HEK293 (cell line): ENCODE measurements at regions not wholly inside any gene's neighbourhood (a gene's known extent, or its start where the extent isn't known, plus 50 kb on each side); places are given as distances from the start of the nearest gene placed in this dataset.
A peak's percentile ranks its signal among the peaks of the same experiment; 100 is the strongest.

Experiments used
- CTCF ChIA-PET: fragments of 350-600 bp; formaldehyde crosslinking; extraction: SDS; loops from one replicate; lab custom pipeline; 2021; ENCODE audit warnings: antibody characterized with exemption; lab: Yijun Ruan, JAX
- POLR2A ChIA-PET: fragments of 300-600 bp; formaldehyde crosslinking; extraction: SDS; loops from one replicate; lab custom pipeline; 2020; ENCODE audit warnings: antibody characterized with exemption, inconsistent platforms; lab: Yijun Ruan, JAX
- H3K27ac ChIP-seq: fragments of 200-500 bp; sonication (Bioruptor generic); 2 replicates; pipeline ENCODE4 v1.5.1; 2014; ENCODE audit warnings: low read depth, low read length, control low read depth, inconsistent platforms; ENCODE audit errors: extremely low read depth
- H3K36me3 ChIP-seq, 2 experiments: fragments of 200-500 bp in 1 of 2; sonication (Bioruptor generic) in 1 of 2; 1 replicate in 1 of 2; 2 replicates in 1 of 2; pipeline ENCODE4 v1.5.1; 2014 to 2017; ENCODE audit warnings: inconsistent platforms in 2 of 2, low read length in 2 of 2; ENCODE audit not compliant: control insufficient read depth in 2 of 2, insufficient read depth in 1 of 2
- H3K4me1 ChIP-seq: fragments of 200-500 bp; sonication (Bioruptor generic); 2 replicates; pipeline ENCODE4 v1.5.1; 2014; ENCODE audit warnings: mild to moderate bottlenecking, low read length, inconsistent platforms; ENCODE audit not compliant: control insufficient read depth, insufficient read depth
- H3K4me3 ChIP-seq: 2 replicates; pipeline ENCODE4 v1.5.1; 2011; ENCODE audit warnings: low read depth, mild to moderate bottlenecking, control low read depth, low read length, moderate library complexity
- H3K9me3 ChIP-seq: fragments of 200-500 bp; sonication (Bioruptor generic); 2 replicates; pipeline ENCODE4 v1.5.1; 2014; ENCODE audit warnings: low read depth, low read length, inconsistent platforms; ENCODE audit not compliant: control insufficient read depth, insufficient read depth
- GLI4 ChIP-seq: fragments of 450-650 bp; formaldehyde crosslinking; IDR thresholded peaks from 2 replicates; pipeline ENCODE4 v1.5.1; 2016; ENCODE audit warnings: missing biosample characterization, missing genetic modification characterization
- KLF9 ChIP-seq: fragments of 450-650 bp; formaldehyde crosslinking; IDR thresholded peaks from 2 replicates; pipeline ENCODE4 v1.5.1; 2016; ENCODE audit warnings: missing biosample characterization, missing genetic modification characterization, low read depth
- SP2 ChIP-seq: fragments of 450-650 bp; formaldehyde crosslinking; IDR thresholded peaks from 2 replicates; pipeline ENCODE4 v1.5.1; 2016; ENCODE audit warnings: missing biosample characterization, missing genetic modification characterization
- SP3 ChIP-seq: fragments of 450-650 bp; formaldehyde crosslinking; IDR thresholded peaks from 2 replicates; pipeline ENCODE4 v1.5.1; 2016; ENCODE audit warnings: missing biosample characterization, missing genetic modification characterization
- SP7 ChIP-seq: fragments of 450-650 bp; formaldehyde crosslinking; IDR thresholded peaks from 2 replicates; pipeline ENCODE4 v1.5.1; 2016; ENCODE audit warnings: missing biosample characterization, missing genetic modification characterization
- ZBTB26 ChIP-seq: fragments of 450-650 bp; formaldehyde crosslinking; optimal IDR thresholded peaks from 2 replicates; pipeline ENCODE3; 2016; ENCODE audit warnings: missing biosample characterization, mild to moderate bottlenecking, missing genetic modification characterization
- ZBTB8A ChIP-seq: fragments of 450-650 bp; formaldehyde crosslinking; IDR thresholded peaks from 2 replicates; pipeline ENCODE4 v1.5.1; 2016; ENCODE audit warnings: missing biosample characterization, missing genetic modification characterization
- ZNF280C ChIP-seq: fragments of 450-650 bp; formaldehyde crosslinking; IDR thresholded peaks from 2 replicates; pipeline ENCODE4 v1.5.1; 2016; ENCODE audit warnings: missing biosample characterization, missing genetic modification characterization
- ZNF501 ChIP-seq: fragments of 450-650 bp; formaldehyde crosslinking; IDR thresholded peaks from 2 replicates; pipeline ENCODE4 v1.5.1; 2016; ENCODE audit warnings: missing biosample characterization, missing genetic modification characterization
- ZNF558 ChIP-seq: fragments of 450-650 bp; formaldehyde crosslinking; IDR thresholded peaks from 2 replicates; pipeline ENCODE4 v1.5.1; 2016; ENCODE audit warnings: missing biosample characterization, missing genetic modification characterization
- ZNF585B ChIP-seq: fragments of 450-650 bp; formaldehyde crosslinking; IDR thresholded peaks from 2 replicates; pipeline ENCODE4 v1.5.1; 2016; ENCODE audit warnings: missing biosample characterization, missing genetic modification characterization
- ZNF660 ChIP-seq: fragments of 450-650 bp; IDR thresholded peaks from 2 replicates; pipeline ENCODE4 v1.5.1; 2018; ENCODE audit warnings: missing biosample characterization, mild to moderate bottlenecking, missing genetic modification characterization
- ZNF664 ChIP-seq: fragments of 450-650 bp; formaldehyde crosslinking; IDR thresholded peaks from 2 replicates; pipeline ENCODE4 v1.5.1; 2016; ENCODE audit warnings: missing biosample characterization, missing genetic modification characterization
- ZNF76 ChIP-seq: fragments of 450-650 bp; formaldehyde crosslinking; IDR thresholded peaks from 2 replicates; pipeline ENCODE4; 2016; ENCODE audit warnings: low read depth, missing biosample characterization, missing genetic modification characterization, borderline replicate concordance
- ZSCAN30 ChIP-seq: fragments of 450-650 bp; IDR thresholded peaks from 2 replicates; pipeline ENCODE4 v1.5.1; 2018; ENCODE audit warnings: missing biosample characterization, mild to moderate bottlenecking, missing genetic modification characterization, moderate library complexity
- TF ChIP-seq, protein P1 (sequence below): fragments of 450-650 bp; formaldehyde crosslinking; IDR thresholded peaks from 2 replicates; pipeline ENCODE4 v1.5.1; 2016; ENCODE audit warnings: missing biosample characterization, missing genetic modification characterization
- TF ChIP-seq, protein P2 (sequence below): fragments of 450-650 bp; formaldehyde crosslinking; IDR thresholded peaks from 2 replicates; pipeline ENCODE4 v1.5.1; 2016; ENCODE audit warnings: missing biosample characterization, missing genetic modification characterization
- TF ChIP-seq, protein P3 (sequence below): fragments of 450-650 bp; formaldehyde crosslinking; IDR thresholded peaks from 2 replicates; pipeline ENCODE4 v1.5.1; 2016; ENCODE audit warnings: missing biosample characterization, missing genetic modification characterization, borderline replicate concordance
- TF ChIP-seq, protein P4 (sequence below): fragments of 450-650 bp; formaldehyde crosslinking; IDR thresholded peaks from 2 replicates; pipeline ENCODE4 v1.5.1; 2016; ENCODE audit warnings: missing biosample characterization, missing genetic modification characterization
- TF ChIP-seq, protein P5 (sequence below): fragments of 450-650 bp; formaldehyde crosslinking; IDR thresholded peaks from 2 replicates; pipeline ENCODE4 v1.5.1; 2016; ENCODE audit warnings: missing biosample characterization, missing genetic modification characterization

DNA sequence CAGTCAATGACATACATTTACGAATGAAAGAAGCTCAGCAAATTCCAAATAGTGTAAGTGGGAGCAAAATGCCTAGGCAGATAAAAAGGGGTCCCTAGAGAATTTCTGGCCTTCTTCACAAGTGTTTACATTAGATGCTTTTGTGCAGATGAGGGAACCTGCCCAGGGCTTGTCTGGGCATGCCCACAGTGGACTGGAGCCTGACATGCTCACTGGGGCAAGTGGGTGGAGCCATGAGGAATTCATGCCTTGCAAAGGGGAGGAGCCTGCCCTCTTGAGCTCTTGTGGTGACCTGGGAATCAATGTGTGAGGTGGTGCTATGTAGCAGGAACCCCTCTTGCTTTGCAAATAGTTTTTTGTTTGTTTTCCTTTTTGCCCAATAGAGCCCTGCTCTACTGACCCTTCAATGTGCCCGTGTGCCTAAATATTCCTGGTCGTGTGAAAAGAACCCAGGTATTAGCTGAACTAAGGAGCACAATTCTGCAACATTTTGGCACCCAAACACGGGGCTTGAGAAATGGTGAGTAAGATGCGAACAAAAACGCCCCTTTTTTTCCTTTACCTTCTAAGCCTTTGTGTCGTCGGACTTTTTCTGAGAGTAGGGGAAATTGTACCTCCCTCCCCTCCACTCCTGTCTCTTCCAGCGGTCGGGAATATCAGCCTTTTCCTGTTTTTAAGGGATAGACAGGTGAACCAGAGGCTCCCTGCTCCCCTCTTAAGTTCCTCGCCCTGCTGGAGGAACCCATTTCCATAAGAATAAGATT is 433.8 kb upstream of the CDH9 start:
- H3K27ac ChIP-seq: no peak overlapping the region
- peaks cover 0 to 20% of the 10 kb centered on the region in 2 experiments; a peak in 1 of 3 replicates for H3K36me3 ChIP-seq
- H3K9me3 ChIP-seq: no peaks in the 10 kb centered on the region
- ChIA-PET CTCF (no interaction called here), POLR2A (no interaction called here)
- H3K4me3 ChIP-seq: no peak overlapping the region
- H3K4me1 ChIP-seq: no peaks in the 10 kb centered on the region
- TF ChIP-seq ZSCAN30 (tag by site-specific recombination): peak; percentile 49; the same call in 1 of the 2 replicates
- TF ChIP-seq, protein P1, sequence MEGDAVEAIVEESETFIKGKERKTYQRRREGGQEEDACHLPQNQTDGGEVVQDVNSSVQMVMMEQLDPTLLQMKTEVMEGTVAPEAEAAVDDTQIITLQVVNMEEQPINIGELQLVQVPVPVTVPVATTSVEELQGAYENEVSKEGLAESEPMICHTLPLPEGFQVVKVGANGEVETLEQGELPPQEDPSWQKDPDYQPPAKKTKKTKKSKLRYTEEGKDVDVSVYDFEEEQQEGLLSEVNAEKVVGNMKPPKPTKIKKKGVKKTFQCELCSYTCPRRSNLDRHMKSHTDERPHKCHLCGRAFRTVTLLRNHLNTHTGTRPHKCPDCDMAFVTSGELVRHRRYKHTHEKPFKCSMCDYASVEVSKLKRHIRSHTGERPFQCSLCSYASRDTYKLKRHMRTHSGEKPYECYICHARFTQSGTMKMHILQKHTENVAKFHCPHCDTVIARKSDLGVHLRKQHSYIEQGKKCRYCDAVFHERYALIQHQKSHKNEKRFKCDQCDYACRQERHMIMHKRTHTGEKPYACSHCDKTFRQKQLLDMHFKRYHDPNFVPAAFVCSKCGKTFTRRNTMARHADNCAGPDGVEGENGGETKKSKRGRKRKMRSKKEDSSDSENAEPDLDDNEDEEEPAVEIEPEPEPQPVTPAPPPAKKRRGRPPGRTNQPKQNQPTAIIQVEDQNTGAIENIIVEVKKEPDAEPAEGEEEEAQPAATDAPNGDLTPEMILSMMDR: peak; percentile 9; the same call in 1 of the 2 replicates
- peak; percentile 68 for TF ChIP-seq ZNF660 (tag by site-specific recombination)
- TF ChIP-seq ZNF280C: no peak
- peak; percentile 52; the same call in 1 of the 2 replicates for TF ChIP-seq ZNF76
- TF ChIP-seq, protein P2, sequence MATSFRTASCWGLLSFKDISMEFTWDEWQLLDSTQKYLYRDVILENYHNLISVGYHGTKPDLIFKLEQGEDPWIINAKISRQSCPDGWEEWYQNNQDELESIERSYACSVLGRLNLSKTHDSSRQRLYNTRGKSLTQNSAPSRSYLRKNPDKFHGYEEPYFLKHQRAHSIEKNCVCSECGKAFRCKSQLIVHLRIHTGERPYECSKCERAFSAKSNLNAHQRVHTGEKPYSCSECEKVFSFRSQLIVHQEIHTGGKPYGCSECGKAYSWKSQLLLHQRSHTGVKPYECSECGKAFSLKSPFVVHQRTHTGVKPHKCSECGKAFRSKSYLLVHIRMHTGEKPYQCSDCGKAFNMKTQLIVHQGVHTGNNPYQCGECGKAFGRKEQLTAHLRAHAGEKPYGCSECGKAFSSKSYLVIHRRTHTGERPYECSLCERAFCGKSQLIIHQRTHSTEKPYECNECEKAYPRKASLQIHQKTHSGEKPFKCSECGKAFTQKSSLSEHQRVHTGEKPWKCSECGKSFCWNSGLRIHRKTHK (tag by site-specific recombination): peak; percentile 15; the same call in 1 of the 2 replicates
- TF ChIP-seq SP2 (tag by site-specific recombination): no peak
- peak; percentile 58 for TF ChIP-seq SP7 (tag by site-specific recombination)
- no peak for TF ChIP-seq ZBTB26 (tag by site-specific recombination)
- TF ChIP-seq KLF9 (tag by site-specific recombination): 0 out of 2 replicates have a peak, but pooled peaks have one; percentile 15
- TF ChIP-seq GLI4: no peak
- TF ChIP-seq ZNF664 (tag by site-specific recombination): peak; percentile 59; the same call in 1 of the 2 replicates
- 0 out of 2 replicates have a peak, but pooled peaks have one; percentile 23 for TF ChIP-seq SP3 (tag by site-specific recombination)
- TF ChIP-seq ZNF558: 0 out of 2 replicates have a peak, but pooled peaks have one; percentile 44
- peak; percentile 57 for TF ChIP-seq ZBTB8A
- TF ChIP-seq ZNF501 (tag by site-specific recombination): 0 out of 2 replicates have a peak, but pooled peaks have one; percentile 24
- peak; percentile 80 for TF ChIP-seq ZNF585B (tag by site-specific recombination)
- TF ChIP-seq, protein P3, sequence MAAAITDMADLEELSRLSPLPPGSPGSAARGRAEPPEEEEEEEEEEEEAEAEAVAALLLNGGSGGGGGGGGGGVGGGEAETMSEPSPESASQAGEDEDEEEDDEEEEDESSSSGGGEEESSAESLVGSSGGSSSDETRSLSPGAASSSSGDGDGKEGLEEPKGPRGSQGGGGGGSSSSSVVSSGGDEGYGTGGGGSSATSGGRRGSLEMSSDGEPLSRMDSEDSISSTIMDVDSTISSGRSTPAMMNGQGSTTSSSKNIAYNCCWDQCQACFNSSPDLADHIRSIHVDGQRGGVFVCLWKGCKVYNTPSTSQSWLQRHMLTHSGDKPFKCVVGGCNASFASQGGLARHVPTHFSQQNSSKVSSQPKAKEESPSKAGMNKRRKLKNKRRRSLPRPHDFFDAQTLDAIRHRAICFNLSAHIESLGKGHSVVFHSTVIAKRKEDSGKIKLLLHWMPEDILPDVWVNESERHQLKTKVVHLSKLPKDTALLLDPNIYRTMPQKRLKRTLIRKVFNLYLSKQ (tag by site-specific recombination): no peak
- TF ChIP-seq, protein P4, sequence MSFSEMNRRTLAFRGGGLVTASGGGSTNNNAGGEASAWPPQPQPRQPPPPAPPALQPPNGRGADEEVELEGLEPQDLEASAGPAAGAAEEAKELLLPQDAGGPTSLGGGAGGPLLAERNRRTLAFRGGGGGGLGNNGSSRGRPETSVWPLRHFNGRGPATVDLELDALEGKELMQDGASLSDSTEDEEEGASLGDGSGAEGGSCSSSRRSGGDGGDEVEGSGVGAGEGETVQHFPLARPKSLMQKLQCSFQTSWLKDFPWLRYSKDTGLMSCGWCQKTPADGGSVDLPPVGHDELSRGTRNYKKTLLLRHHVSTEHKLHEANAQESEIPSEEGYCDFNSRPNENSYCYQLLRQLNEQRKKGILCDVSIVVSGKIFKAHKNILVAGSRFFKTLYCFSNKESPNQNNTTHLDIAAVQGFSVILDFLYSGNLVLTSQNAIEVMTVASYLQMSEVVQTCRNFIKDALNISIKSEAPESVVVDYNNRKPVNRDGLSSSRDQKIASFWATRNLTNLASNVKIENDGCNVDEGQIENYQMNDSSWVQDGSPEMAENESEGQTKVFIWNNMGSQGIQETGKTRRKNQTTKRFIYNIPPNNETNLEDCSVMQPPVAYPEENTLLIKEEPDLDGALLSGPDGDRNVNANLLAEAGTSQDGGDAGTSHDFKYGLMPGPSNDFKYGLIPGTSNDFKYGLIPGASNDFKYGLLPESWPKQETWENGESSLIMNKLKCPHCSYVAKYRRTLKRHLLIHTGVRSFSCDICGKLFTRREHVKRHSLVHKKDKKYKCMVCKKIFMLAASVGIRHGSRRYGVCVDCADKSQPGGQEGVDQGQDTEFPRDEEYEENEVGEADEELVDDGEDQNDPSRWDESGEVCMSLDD (tag by site-specific recombination): no peak
- TF ChIP-seq, protein P5, sequence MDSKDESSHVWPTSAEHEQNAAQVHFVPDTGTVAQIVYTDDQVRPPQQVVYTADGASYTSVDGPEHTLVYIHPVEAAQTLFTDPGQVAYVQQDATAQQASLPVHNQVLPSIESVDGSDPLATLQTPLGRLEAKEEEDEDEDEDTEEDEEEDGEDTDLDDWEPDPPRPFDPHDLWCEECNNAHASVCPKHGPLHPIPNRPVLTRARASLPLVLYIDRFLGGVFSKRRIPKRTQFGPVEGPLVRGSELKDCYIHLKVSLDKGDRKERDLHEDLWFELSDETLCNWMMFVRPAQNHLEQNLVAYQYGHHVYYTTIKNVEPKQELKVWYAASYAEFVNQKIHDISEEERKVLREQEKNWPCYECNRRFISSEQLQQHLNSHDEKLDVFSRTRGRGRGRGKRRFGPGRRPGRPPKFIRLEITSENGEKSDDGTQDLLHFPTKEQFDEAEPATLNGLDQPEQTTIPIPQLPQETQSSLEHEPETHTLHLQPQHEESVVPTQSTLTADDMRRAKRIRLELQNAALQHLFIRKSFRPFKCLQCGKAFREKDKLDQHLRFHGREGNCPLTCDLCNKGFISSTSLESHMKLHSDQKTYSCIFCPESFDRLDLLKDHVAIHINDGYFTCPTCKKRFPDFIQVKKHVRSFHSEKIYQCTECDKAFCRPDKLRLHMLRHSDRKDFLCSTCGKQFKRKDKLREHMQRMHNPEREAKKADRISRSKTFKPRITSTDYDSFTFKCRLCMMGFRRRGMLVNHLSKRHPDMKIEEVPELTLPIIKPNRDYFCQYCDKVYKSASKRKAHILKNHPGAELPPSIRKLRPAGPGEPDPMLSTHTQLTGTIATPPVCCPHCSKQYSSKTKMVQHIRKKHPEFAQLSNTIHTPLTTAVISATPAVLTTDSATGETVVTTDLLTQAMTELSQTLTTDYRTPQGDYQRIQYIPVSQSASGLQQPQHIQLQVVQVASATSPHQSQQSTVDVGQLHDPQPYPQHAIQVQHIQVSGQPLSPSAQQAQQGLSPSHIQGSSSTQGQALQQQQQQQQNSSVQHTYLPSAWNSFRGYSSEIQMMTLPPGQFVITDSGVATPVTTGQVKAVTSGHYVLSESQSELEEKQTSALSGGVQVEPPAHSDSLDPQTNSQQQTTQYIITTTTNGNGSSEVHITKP (tag by site-specific recombination): peak; percentile 64
